Fibroblast of villous mesenchyme (primary cell): ENCODE measurements at regions not wholly inside any gene's neighbourhood (a gene's known extent, or its start where the extent isn't known, plus 50 kb on each side); places are given as distances from the start of the nearest gene placed in this dataset.
"Not testable (repeated sequence)": the region's sequence is repeated elsewhere in the genome, so short reads cannot be mapped to it uniquely, and the experiment has no call there.

Source experiments
- DNase-seq: peaks from one replicate; pipeline ENCODE4 v3.0.0-alpha.2; 2010; ENCODE audit warnings: low read depth
- H3K4me3 ChIP-seq: 2 replicates; pipeline ENCODE4 v1.5.1; 2011; ENCODE audit warnings: low read depth, mild to moderate bottlenecking, low read length
- CTCF ChIP-seq: IDR thresholded peaks from 2 replicates; pipeline ENCODE4 v1.5.1; 2012; ENCODE audit warnings: low read depth, mild to moderate bottlenecking, low read length; ENCODE audit not compliant: insufficient read depth

GRCh38 chr21:15212206-15212605 is 147.4 kb upstream of the NRIP1 start:
- H3K4me3 ChIP-seq, result no peak overlapping the region
- no peak for DNase-seq
- no peak for TF ChIP-seq CTCF

- not testable (repeated sequence) for H3K4me3 ChIP-seq, DNase-seq
Measured at GRCh38 chr21:15218476-15218875, 153.7 kb upstream of the NRIP1 start.

GRCh38 chr21:15219039-15219438 is 154.2 kb upstream of the NRIP1 start:
- no peak for DNase-seq
- H3K4me3 ChIP-seq, result no peak overlapping the region
- TF ChIP-seq CTCF, result no peak

- DNase-seq, result no peak
Measured at GRCh38 chr21:15219894-15220293, 155.1 kb upstream of the NRIP1 start.

GRCh38 chr21:15221799-15222386 is 157.1 kb upstream of the NRIP1 start:
- DNase-seq, result peak; percentile 60
- TF ChIP-seq CTCF, result no peak
- H3K4me3 ChIP-seq, result no peak overlapping the region

More at GRCh38 chr21:15219894-15220293, 155.1 kb upstream of the NRIP1 start:
- TF ChIP-seq CTCF, result no peak
- H3K4me3 ChIP-seq, result no peak overlapping the region

GRCh38 chr21:15222707-15223106 is 157.9 kb upstream of the NRIP1 start:
- DNase-seq, result no peak
- TF ChIP-seq CTCF, result no peak
- H3K4me3 ChIP-seq, result no peak overlapping the region

- no peak for TF ChIP-seq CTCF
- peak; percentile 75 for DNase-seq
- no peak overlapping the region for H3K4me3 ChIP-seq
Measured at GRCh38 chr21:15224346-15225086, 159.7 kb upstream of the NRIP1 start.
